HUES48 (cell line): ENCODE measurements at regions not wholly inside any gene's neighbourhood (a gene's known extent, or its start where the extent isn't known, plus 50 kb on each side); places are given as distances from the start of the nearest gene placed in this dataset.
"Not testable (repeated sequence)": the region's sequence is repeated elsewhere in the genome, so short reads cannot be mapped to it uniquely, and the experiment has no call there.

Source experiments
- H3K27ac ChIP-seq: one replicate; pipeline ENCODE4 v1.7.0; 2013; ENCODE audit warnings: low read depth, low read length, inconsistent platforms
- H3K27me3 ChIP-seq: 2 replicates; pipeline ENCODE4 v1.6.1; 2013; ENCODE audit warnings: mild to moderate bottlenecking, low read length; ENCODE audit not compliant: control insufficient read depth, insufficient read depth
- H3K36me3 ChIP-seq: 2 replicates; pipeline ENCODE4 v1.6.1; 2013; ENCODE audit warnings: low read length; ENCODE audit not compliant: control insufficient read depth, insufficient read depth
- H3K4me1 ChIP-seq: 2 replicates; pipeline ENCODE4 v1.6.1; 2013; ENCODE audit warnings: mild to moderate bottlenecking, low read length; ENCODE audit not compliant: control insufficient read depth, insufficient read depth
- H3K4me3 ChIP-seq: 2 replicates; pipeline ENCODE4 v1.5.1; 2013; ENCODE audit warnings: mild to moderate bottlenecking, low read depth, low read length
- H3K9ac ChIP-seq: 2 replicates; pipeline ENCODE4 v1.6.1; 2013; ENCODE audit warnings: mild to moderate bottlenecking, low read depth, low read length, moderate library complexity
- H3K9me3 ChIP-seq: 2 replicates; pipeline ENCODE4 v1.6.1; 2013; ENCODE audit warnings: low read length; ENCODE audit not compliant: control insufficient read depth, insufficient read depth

DNA sequence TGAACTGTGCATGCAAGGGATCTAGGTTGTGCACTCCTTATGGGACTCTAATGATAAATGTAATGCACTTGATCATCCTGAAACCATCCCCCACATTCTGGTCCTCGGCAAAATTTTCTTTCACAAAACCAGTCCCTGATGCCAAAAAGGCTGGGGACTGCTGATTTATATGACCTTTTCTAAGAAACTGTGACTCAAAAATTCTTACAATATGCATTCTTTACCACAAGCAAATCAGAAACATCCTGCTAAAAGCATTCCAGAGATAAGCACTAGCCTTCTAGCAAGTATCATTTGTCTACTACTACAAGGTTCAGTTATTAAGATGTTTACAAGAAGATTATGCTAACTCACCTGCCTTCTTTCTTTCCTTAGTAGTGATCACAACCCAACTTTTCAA lies 166.5 kb upstream of the PCDH7 start:
- no peaks in the 10 kb centered on the region for H3K27me3 ChIP-seq

DNA sequence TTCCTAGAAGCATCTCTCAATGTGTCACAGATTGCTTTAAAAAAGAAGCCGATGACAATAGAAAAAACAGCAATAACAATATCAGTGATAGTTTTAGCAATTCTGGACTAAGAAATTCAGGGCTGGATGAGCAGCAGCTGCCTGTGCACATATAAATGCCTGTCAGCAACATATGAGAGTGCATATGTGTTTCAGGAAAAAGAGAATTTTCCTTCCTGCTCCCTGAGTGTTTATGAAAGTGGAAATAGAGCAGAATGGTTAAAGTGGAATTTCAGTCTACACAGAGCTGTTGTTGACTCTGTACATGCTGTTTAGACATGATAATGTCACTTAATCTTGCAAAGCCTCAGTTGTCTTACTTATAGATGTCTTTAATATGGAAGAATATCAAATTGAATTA lies 164.4 kb upstream of the PCDH7 start:
- Histone ChIP-seq H3K9me3 (no peaks in the 10 kb centered on the region), H3K27me3 (no peaks in the 10 kb centered on the region)

More for the DNA sequence above, 166.5 kb upstream of the PCDH7 start:
- Histone ChIP-seq H3K36me3 (no peaks in the 10 kb centered on the region), H3K4me1 (no peaks in the 10 kb centered on the region), H3K9me3 (no peaks in the 10 kb centered on the region), H3K27ac (no peak overlapping the region), H3K4me3 (no peak overlapping the region), H3K9ac (no peak overlapping the region)

DNA sequence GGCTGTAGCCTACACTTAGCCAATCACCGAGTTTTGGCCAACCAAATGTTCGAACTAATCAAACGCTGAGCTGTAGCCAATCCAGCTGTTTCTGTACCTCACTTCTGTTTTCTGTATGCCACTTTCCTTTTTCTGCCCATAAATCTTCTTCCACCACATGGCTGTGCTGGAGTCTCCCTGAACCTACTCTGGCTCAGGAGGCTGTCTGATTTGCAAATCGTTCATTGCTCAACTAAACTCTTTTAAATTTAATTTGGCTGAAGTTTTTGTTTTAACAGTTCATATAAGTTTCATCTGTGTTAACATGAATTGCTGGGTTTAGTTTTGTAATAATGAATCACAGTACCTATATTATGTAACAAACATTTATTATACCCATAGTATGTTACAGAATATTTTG lies 160.7 kb upstream of the PCDH7 start:
- Histone ChIP-seq H3K4me3 (no peak overlapping the region), H3K27me3 (no peaks in the 10 kb centered on the region), H3K36me3 (no peaks in the 10 kb centered on the region), H3K9ac (no peak overlapping the region), H3K9me3 (peaks cover 3% of the 10 kb centered on the region; the same call in 1 of the 2 replicates), H3K27ac (no peak overlapping the region), H3K4me1 (no peaks in the 10 kb centered on the region)

More for the DNA sequence above, 164.4 kb upstream of the PCDH7 start:
- H3K4me3 ChIP-seq: no peak overlapping the region
- no peaks in the 10 kb centered on the region for H3K36me3 ChIP-seq
- H3K4me1 ChIP-seq: no peaks in the 10 kb centered on the region
- H3K27ac ChIP-seq: no peak overlapping the region
- H3K9ac ChIP-seq: no peak overlapping the region

DNA sequence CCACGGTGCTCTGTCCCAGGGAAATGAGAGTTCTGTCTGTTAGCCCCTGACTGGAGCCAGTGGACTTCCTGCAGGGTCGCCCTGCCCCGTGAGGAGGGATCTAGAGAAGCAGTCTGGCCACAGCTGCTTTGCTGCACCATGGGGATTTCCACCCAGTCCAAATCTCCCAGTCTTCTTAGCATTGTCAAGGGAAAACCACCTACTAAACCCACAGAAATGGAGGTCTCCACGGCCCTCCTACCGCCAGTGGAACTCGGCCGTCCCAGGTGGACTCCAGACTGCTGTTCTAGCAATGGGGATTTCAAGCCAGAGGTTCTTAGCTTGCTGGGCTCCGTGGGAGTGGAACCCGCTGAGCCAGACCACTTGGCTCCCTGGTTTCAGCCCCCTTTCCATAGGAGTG lies 133.3 kb upstream of the PCDH7 start:
- Histone ChIP-seq H3K4me1 (no peaks in the 10 kb centered on the region), H3K9ac (no peak overlapping the region), H3K36me3 (no peaks in the 10 kb centered on the region), H3K27me3 (no peaks in the 10 kb centered on the region), H3K27ac (no peak overlapping the region), H3K4me3 (no peak overlapping the region), H3K9me3 (no peaks in the 10 kb centered on the region)

DNA sequence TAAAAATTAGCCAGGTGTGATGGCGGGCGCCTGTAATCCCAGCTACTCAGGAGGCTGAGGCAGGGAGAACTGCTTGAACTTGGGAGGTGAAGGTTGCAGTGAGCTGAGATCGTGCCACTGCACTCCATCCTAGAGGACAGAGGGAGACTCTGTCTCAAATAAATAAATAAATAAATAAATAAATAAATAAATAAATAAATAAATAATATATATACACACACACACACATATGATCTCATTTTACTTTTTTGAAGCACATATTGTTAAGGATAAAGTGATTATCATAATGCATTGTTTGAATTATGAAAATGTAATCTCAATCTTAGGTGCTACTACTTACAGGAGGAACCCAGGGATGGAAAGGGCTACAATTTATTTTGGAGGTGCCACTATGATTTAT lies 130.5 kb upstream of the PCDH7 start:
- not testable (repeated sequence) for H3K4me3 ChIP-seq, H3K27me3 ChIP-seq, H3K27ac ChIP-seq, H3K4me1 ChIP-seq, H3K9me3 ChIP-seq, H3K9ac ChIP-seq, H3K36me3 ChIP-seq

DNA sequence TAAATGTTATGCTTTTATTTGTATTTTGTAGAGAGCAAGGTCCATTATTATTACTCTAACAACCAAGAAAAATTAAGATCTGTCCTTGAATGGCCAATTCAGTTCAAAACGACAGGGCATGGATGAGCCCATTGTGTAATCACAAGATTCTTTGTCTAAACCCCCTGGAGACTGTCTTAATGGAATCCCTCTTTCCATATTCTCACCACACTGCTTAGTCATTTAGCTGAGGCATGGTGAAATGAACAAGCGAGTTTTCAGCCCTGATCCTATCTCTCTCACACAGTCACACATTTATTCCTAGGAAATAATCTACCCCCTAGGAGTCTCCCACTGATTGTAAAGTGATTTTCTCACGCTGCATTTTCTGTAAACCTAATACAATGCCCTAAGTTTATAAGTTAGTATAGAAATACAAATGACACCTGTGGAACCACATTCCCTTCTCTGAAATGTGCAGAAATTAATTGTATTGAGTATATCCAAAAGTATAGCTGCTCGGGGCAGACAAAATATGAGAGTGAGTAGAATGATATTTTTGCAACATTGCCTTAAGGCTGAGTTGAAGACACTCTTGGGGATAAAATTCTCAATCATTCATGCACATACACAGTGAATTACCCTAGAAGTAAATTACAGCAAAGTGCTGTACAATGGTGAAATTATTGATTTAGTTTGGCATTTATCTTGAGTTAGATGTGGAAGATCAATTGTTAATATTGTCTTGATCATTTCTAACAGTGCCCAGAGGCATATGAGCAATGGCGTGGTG lies 119.7 kb upstream of the PCDH7 start:
- Histone ChIP-seq H3K27ac (peak overlapping the region; percentile 66), H3K36me3 (no peaks in the 10 kb centered on the region), H3K9ac (peak overlapping the region; percentile 35; the same call in 1 of the 2 replicates), H3K4me3 (peak overlapping the region; percentile 3; the same call in 1 of the 2 replicates), H3K4me1 (peaks cover 20% of the 10 kb centered on the region), H3K27me3 (no peaks in the 10 kb centered on the region), H3K9me3 (no peaks in the 10 kb centered on the region)

DNA sequence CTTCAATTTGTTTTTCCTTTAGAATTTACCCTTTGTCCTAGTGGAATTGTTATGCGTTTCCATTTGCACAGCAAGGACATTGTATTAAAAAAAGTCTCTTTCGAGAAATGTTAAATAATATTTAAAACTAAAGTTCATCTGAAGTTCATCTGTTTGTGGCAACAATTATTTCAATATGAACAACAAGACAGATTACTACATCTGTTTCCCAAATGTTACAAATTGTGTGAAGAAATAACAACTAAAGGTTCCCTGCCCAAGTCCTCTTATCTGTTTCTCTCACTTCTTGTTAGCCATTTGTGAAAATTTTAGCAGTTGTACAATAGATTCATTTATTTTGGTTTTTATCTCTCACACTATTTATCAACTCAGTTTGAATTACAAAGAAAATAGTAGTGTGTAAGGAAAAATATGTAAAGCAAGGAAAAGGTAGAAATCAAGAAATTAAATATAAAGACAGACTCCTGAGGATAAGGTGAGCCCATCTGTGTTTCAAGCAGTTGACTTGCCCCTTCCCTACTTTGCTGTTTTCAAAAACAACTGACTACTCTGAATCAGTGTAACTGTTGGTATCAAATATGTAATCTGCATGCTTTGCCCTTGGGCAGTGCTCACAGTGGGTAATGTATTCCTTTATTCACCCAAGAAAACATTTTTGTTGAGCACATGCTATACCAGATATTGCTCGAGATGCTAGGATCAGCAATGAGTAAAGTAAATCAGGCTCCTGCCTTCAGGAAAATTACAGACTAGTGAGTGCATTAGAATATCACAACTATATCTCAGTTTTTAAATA lies 118.9 kb upstream of the PCDH7 start:
- Histone ChIP-seq H3K9me3 (no peaks in the 10 kb centered on the region), H3K27ac (peak overlapping the region; percentile 66), H3K4me3 (no peak overlapping the region), H3K9ac (no peak overlapping the region), H3K36me3 (no peaks in the 10 kb centered on the region), H3K27me3 (no peaks in the 10 kb centered on the region), H3K4me1 (peaks cover 24% of the 10 kb centered on the region)

DNA sequence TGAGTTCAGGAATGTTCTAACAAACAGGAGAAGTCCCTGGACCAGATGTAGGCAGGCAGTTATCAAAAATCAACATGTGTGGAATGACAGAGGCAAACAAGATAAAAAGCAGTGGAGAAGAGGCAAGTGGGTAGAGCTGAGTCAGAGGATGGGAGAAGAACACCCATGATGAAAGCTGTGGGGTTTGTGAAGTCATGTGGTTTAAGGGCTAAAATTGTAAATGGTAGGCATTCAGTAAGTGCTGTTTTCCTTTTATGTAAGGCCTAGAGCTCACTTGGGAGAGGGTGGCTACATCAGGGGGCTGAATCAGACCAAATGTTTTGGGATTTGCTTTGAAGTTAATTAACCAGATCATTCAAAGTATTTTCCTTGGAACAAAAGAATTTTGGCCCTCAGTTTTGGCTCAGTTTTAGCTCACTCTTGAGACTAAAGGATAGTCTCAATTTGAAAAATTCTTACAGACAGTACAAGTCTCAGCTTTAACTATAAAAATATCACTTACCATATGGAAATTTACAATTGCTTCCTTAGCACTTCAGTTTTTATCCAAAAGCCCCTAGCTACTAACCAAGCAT lies 114.5 kb upstream of the PCDH7 start:
- H3K27me3 ChIP-seq: no peaks in the 10 kb centered on the region
- H3K27ac ChIP-seq: peak overlapping the region; percentile 45

DNA sequence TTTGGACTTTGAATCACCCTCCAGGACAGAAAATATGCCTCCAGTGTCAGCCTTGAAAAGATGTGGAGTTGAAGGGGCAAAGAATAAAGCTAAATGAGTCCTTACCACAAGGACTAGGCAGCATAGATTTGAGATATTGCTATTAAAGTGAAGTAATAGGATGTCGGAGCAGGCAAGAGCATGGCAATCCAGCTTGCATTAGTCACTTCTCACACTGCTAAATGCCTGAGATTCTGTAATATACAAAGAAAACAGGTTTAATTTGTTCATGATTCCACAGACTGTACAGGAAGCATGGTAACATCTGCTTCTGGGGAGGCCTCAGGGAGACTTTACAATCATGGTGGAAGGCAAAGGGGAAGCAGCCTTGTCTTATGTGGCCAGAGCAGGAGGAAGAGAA lies 109.8 kb upstream of the PCDH7 start:
- H3K27me3 ChIP-seq: no peaks in the 10 kb centered on the region
- H3K9ac ChIP-seq: no peak overlapping the region
- no peaks in the 10 kb centered on the region for H3K36me3 ChIP-seq
- H3K9me3 ChIP-seq: no peaks in the 10 kb centered on the region
- peaks cover 4% of the 10 kb centered on the region; the same call in 1 of the 2 replicates for H3K4me1 ChIP-seq
- no peak overlapping the region for H3K27ac ChIP-seq
- no peak overlapping the region for H3K4me3 ChIP-seq

More for the DNA sequence above, 114.5 kb upstream of the PCDH7 start:
- no peaks in the 10 kb centered on the region for H3K9me3 ChIP-seq
- no peak overlapping the region for H3K9ac ChIP-seq
- H3K36me3 ChIP-seq: no peaks in the 10 kb centered on the region
- no peak overlapping the region for H3K4me3 ChIP-seq
- peaks cover 14% of the 10 kb centered on the region for H3K4me1 ChIP-seq

DNA sequence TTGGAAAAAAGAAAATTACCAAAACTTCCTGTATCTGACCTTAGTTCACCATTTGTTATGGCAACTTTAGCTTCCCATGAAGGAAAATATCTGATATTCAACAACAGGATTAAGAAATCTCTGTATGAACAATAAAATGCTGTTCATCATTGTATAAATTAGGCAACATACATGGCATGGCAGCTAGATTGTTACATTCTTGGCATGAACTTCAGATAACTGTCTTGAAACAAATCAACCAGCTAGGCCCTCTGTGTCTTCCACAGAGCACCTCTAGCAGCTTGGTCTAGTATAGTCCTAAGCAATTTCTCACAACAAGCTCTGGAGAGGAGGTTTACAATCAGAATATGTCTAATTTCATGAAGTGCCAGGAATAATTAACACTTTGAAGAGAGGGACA lies 105.4 kb upstream of the PCDH7 start:
- H3K27ac ChIP-seq: no peak overlapping the region
- no peaks in the 10 kb centered on the region for H3K27me3 ChIP-seq
- H3K9ac ChIP-seq: no peak overlapping the region
- H3K9me3 ChIP-seq: no peaks in the 10 kb centered on the region
- no peak overlapping the region for H3K4me3 ChIP-seq
- no peaks in the 10 kb centered on the region for H3K4me1 ChIP-seq
- no peaks in the 10 kb centered on the region for H3K36me3 ChIP-seq
